Colonic mucosa (tissue), 4 donors: ENCODE measurements at regions not wholly inside any gene's neighbourhood (a gene's known extent, or its start where the extent isn't known, plus 50 kb on each side); places are given as distances from the start of the nearest gene placed in this dataset.

ENCODE experiments used
- DNase-seq: peaks from one replicate; pipeline ENCODE4 v3.0.0-alpha.2; 2020
- H3K27ac ChIP-seq: fragments of 200-600 bp; one replicate; pipeline ENCODE4 v1.8.0; 2021
- H3K27me3 ChIP-seq: fragments of 200-600 bp; one replicate; pipeline ENCODE4 v1.8.0; 2021
- H3K36me3 ChIP-seq: fragments of 200-600 bp; one replicate; pipeline ENCODE4 v1.8.0; 2021
- H3K4me1 ChIP-seq: fragments of 200-600 bp; one replicate; pipeline ENCODE4 v1.8.0; 2021; ENCODE audit warnings: mild to moderate bottlenecking
- H3K4me3 ChIP-seq: fragments of 200-600 bp; one replicate; pipeline ENCODE4 v1.8.0; 2021
- H3K9ac ChIP-seq, 2 donors: one replicate each; pipeline ENCODE4 v1.7.0; 2013; ENCODE audit warnings: control low read depth in 2 of 2, low read depth in 2 of 2, low read length in 2 of 2
- H3K9me3 ChIP-seq: fragments of 200-600 bp; one replicate; pipeline ENCODE4 v1.8.0; 2021
- CTCF ChIP-seq: fragments of 200-600 bp; IDR thresholded peaks from one replicate; pipeline ENCODE4 v1.8.0; 2022; ENCODE audit warnings: antibody characterized with exemption, mild to moderate bottlenecking
- intact Hi-C: fragments of 100-400 bp; cut with DNase I; formaldehyde crosslinking; loops from one replicate; pipeline ENCODE4 v1.14.1; 2022
- donor health status: healthy.
- donor health status: DM: no; HTN: no; CAD: no.
- donor health status: DM: no; HTN: no; CAD: no.

- Histone ChIP-seq H3K36me3 (no peaks in the 10 kb centered on the region), H3K4me1 (no peaks in the 10 kb centered on the region), H3K4me3 (no peak overlapping the region), H3K27ac (no peak overlapping the region), H3K9me3 (no peaks in the 10 kb centered on the region), H3K27me3 (no peaks in the 10 kb centered on the region), H3K9ac (no peak overlapping the region)
- intact Hi-C loops, result no loop called here
- TF ChIP-seq CTCF, result no peak
- no peak for DNase-seq
Observed at GRCh38 chr6:169339025-169339424, 85.4 kb upstream of the THBS2 start.

GRCh38 chr6:169337886-169338445 lies 84.3 kb upstream of the THBS2 start:
- intact Hi-C loops, result no loop called here
- H3K9ac ChIP-seq, result no peak overlapping the region

GRCh38 chr6:169335301-169335700 lies 81.7 kb upstream of the THBS2 start:
- no peaks in the 10 kb centered on the region for H3K9me3 ChIP-seq
- TF ChIP-seq CTCF, result no peak
- intact Hi-C loops, result no loop called here
- H3K4me1 ChIP-seq, result no peaks in the 10 kb centered on the region
- H3K36me3 ChIP-seq, result no peaks in the 10 kb centered on the region
- no peak overlapping the region for H3K4me3 ChIP-seq
- H3K27ac ChIP-seq, result no peak overlapping the region
- no peak overlapping the region for H3K9ac ChIP-seq
- H3K27me3 ChIP-seq, result no peaks in the 10 kb centered on the region
- DNase-seq, result no peak

More at GRCh38 chr6:169337886-169338445, 84.3 kb upstream of the THBS2 start:
- H3K4me1 ChIP-seq, result no peaks in the 10 kb centered on the region
- no peak overlapping the region for H3K27ac ChIP-seq
- no peaks in the 10 kb centered on the region for H3K27me3 ChIP-seq
- no peak for TF ChIP-seq CTCF
- DNase-seq, result no peak
- no peak overlapping the region for H3K4me3 ChIP-seq
- no peaks in the 10 kb centered on the region for H3K9me3 ChIP-seq
- no peaks in the 10 kb centered on the region for H3K36me3 ChIP-seq

GRCh38 chr6:169332250-169332649 lies 78.6 kb upstream of the THBS2 start:
- Histone ChIP-seq H3K9me3 (no peaks in the 10 kb centered on the region), H3K4me3 (no peak overlapping the region), H3K4me1 (no peaks in the 10 kb centered on the region), H3K36me3 (no peaks in the 10 kb centered on the region), H3K9ac (no peak overlapping the region), H3K27ac (no peak overlapping the region), H3K27me3 (no peaks in the 10 kb centered on the region)
- intact Hi-C loops, result no loop called here
- TF ChIP-seq CTCF, result no peak
- DNase-seq, result no peak

GRCh38 chr6:169328112-169328801 lies 74.6 kb upstream of the THBS2 start:
- intact Hi-C loops, result no loop called here
- H3K9me3 ChIP-seq, result no peaks in the 10 kb centered on the region
- no peak for DNase-seq
- no peak for TF ChIP-seq CTCF
- H3K4me3 ChIP-seq, result no peak overlapping the region
- H3K4me1 ChIP-seq, result no peaks in the 10 kb centered on the region
- H3K27ac ChIP-seq, result no peak overlapping the region
- H3K27me3 ChIP-seq, result no peaks in the 10 kb centered on the region
- H3K9ac ChIP-seq, result no peak overlapping the region
- H3K36me3 ChIP-seq, result no peaks in the 10 kb centered on the region
